ENCODE measurements at regions not wholly inside any gene's neighbourhood (a gene's known extent, or its start where the extent isn't known, plus 50 kb on each side); places are given as distances from the start of the nearest gene placed in this dataset.

GRCh38 chr11:121894581-121894980 is 221.4 kb downstream of the BLID start:
- 75 to 94% (median 82%) methylated on average over 3 of the region's 3 CpGs for WGBS, 5 donors
- Histone ChIP-seq H3K4me1 (peaks cover 0 to 23% (median 5%) of the 10 kb centered on the region in 4 donors), H3K27me3 (no peaks in the 10 kb centered on the region), H3K36me3 (no peaks in the 10 kb centered on the region), H3K9me3 (no peaks in the 10 kb centered on the region), H3K27ac (no peak overlapping the region), H3K4me3 (no peak overlapping the region)
- intact Hi-C loops (cut with DNase I; ENCODE audit: low total_unique reads) = no loop called here
- no peak for DNase-seq
- TF ChIP-seq POLR2AphosphoS5 (IDR thresholded peaks at IDR 0.05) (no peak), POLR2A (IDR thresholded peaks at IDR 0.05) (no peak), EP300 (IDR thresholded peaks at IDR 0.05) (no peak), CTCF (IDR thresholded peaks at IDR 0.05) (no peak)

GRCh38 chr11:121892863-121893262 is 223.2 kb downstream of the BLID start:
- intact Hi-C loops (cut with DNase I; ENCODE audit: low total_unique reads) = no loop called here
- H3K4me3 ChIP-seq = no peak overlapping the region
- 60 to 84% (median 71%) methylated on average over 3 of the region's 3 CpGs for WGBS, 5 donors
- DNase-seq = no peak
- H3K27me3 ChIP-seq = no peaks in the 10 kb centered on the region
- TF ChIP-seq POLR2A (IDR thresholded peaks at IDR 0.05) (no peak), CTCF (IDR thresholded peaks at IDR 0.05) (no peak), POLR2AphosphoS5 (IDR thresholded peaks at IDR 0.05) (no peak), EP300 (IDR thresholded peaks at IDR 0.05) (no peak)
- no peaks in the 10 kb centered on the region for H3K9me3 ChIP-seq
- no peak overlapping the region for H3K27ac ChIP-seq
- peaks cover 0 to 23% (median 7%) of the 10 kb centered on the region in 4 donors for H3K4me1 ChIP-seq
- no peaks in the 10 kb centered on the region for H3K36me3 ChIP-seq

- no peak overlapping the region for H3K4me3 ChIP-seq
- no peak overlapping the region for H3K27ac ChIP-seq
- peaks cover 0 to 23% (median 7%) of the 10 kb centered on the region in 4 donors for H3K4me1 ChIP-seq
- WGBS, 5 donors = 45 to 71% (median 54%) methylated on average over 3 of the region's 3 CpGs
- DNase-seq = peak in 1 of 2 donors; percentile 28
- H3K9me3 ChIP-seq = no peaks in the 10 kb centered on the region
- H3K27me3 ChIP-seq = no peaks in the 10 kb centered on the region
- TF ChIP-seq EP300 (IDR thresholded peaks at IDR 0.05) (no peak), POLR2AphosphoS5 (IDR thresholded peaks at IDR 0.05) (no peak), CTCF (IDR thresholded peaks at IDR 0.05) (no peak), POLR2A (IDR thresholded peaks at IDR 0.05) (no peak)
- intact Hi-C loops (cut with DNase I; ENCODE audit: low total_unique reads) = no loop called here
- H3K36me3 ChIP-seq = no peaks in the 10 kb centered on the region
Observed at GRCh38 chr11:121892131-121892681, 223.8 kb downstream of the BLID start.

- intact Hi-C loops (cut with DNase I; ENCODE audit: low total_unique reads) = no loop called here
- no peak overlapping the region for H3K27ac ChIP-seq
Observed at GRCh38 chr11:121890946-121891515, 225.0 kb downstream of the BLID start.

More at GRCh38 chr11:121890946-121891515, 225.0 kb downstream of the BLID start:
- peaks cover 0 to 23% (median 7%) of the 10 kb centered on the region in 4 donors for H3K4me1 ChIP-seq
- no peaks in the 10 kb centered on the region for H3K27me3 ChIP-seq
- TF ChIP-seq POLR2A (IDR thresholded peaks at IDR 0.05) (no peak), CTCF (IDR thresholded peaks at IDR 0.05) (no peak), EP300 (IDR thresholded peaks at IDR 0.05) (no peak), POLR2AphosphoS5 (IDR thresholded peaks at IDR 0.05) (no peak)
- H3K9me3 ChIP-seq = no peaks in the 10 kb centered on the region
- no peak overlapping the region for H3K4me3 ChIP-seq
- 56 to 67% (median 64%) methylated on average over 6 of the region's 6 CpGs for WGBS, 5 donors
- DNase-seq = peak in 1 of 2 donors; percentile 21
- no peaks in the 10 kb centered on the region for H3K36me3 ChIP-seq
